ENCODE measurements at regions not wholly inside any gene's neighbourhood (a gene's known extent, or its start where the extent isn't known, plus 50 kb on each side); places are given as distances from the start of the nearest gene placed in this dataset.

- H3K4me3 ChIP-seq (replicated peaks; ENCODE audit: low read depth, low read length) = no peak overlapping the region
- DNase-seq (ENCODE audit: low read depth) = peak; percentile 57
- no peak for TF ChIP-seq CTCF (IDR thresholded peaks at IDR 0.05; ENCODE audit: low read length, missing control alignments)
Observed at GRCh38 chr11:122170815-122171475, 54.9 kb upstream of the BLID start.

GRCh38 chr11:122168218-122168617, 52.2 kb upstream of the BLID start:
- no peak for DNase-seq (ENCODE audit: low read depth)
- no peak overlapping the region for H3K4me3 ChIP-seq (replicated peaks; ENCODE audit: low read depth, low read length)
- TF ChIP-seq CTCF (IDR thresholded peaks at IDR 0.05; ENCODE audit: low read length, missing control alignments) = no peak

GRCh38 chr11:122167100-122167499, 51.1 kb upstream of the BLID start:
- H3K4me3 ChIP-seq (replicated peaks; ENCODE audit: low read depth, low read length) = no peak overlapping the region
- DNase-seq (ENCODE audit: low read depth) = peak; percentile 88
- TF ChIP-seq CTCF (IDR thresholded peaks at IDR 0.05; ENCODE audit: low read length, missing control alignments) = no peak

GRCh38 chr11:122165607-122166371, 49.8 kb upstream of the BLID start:
- no peak for DNase-seq (ENCODE audit: low read depth)
- no peak overlapping the region for H3K4me3 ChIP-seq (replicated peaks; ENCODE audit: low read depth, low read length)
- no peak for TF ChIP-seq CTCF (IDR thresholded peaks at IDR 0.05; ENCODE audit: low read length, missing control alignments)

Data from fibroblast of pulmonary artery (primary cell).